Peyer's patch (tissue), 4 donors: ENCODE measurements at regions not wholly inside any gene's neighbourhood (a gene's known extent, or its start where the extent isn't known, plus 50 kb on each side); places are given as distances from the start of the nearest gene placed in this dataset.

ENCODE experiments used
- CTCF ChIP-seq, 6 experiments: fragments of 450-650 bp in 4 of 6; fragments of 200-600 bp in 2 of 6; sonication (generic) in 1 of 6; IDR thresholded peaks; one replicate each; pipeline ENCODE4 v1.5.1; 2017 to 2019; ENCODE audit warnings: antibody characterized with exemption in 6 of 6, mild to moderate bottlenecking in 3 of 6, moderate library complexity in 1 of 6
- POLR2A ChIP-seq, 2 donors: fragments of 450-650 bp; IDR thresholded peaks; one replicate each; pipeline ENCODE4 v1.5.1; 2017; ENCODE audit warnings: antibody characterized with exemption in 2 of 2, mild to moderate bottlenecking in 2 of 2, moderate library complexity in 2 of 2

GRCh38 chr1:30519201-30519763 is 204.1 kb downstream of the MATN1 start:
- TF ChIP-seq CTCF (IDR thresholded peaks at IDR 0.05) (no peak), POLR2A (IDR thresholded peaks at IDR 0.05) (no peak)
